ENCODE measurements at regions not wholly inside any gene's neighbourhood (a gene's known extent, or its start where the extent isn't known, plus 50 kb on each side); places are given as distances from the start of the nearest gene placed in this dataset.

GRCh38 chr16:65195998-65196397 is 74.1 kb upstream of the CDH11 start:
- no peaks in the 10 kb centered on the region for H3K79me1 ChIP-seq (ENCODE audit: low read depth, low read length)
- no peak overlapping the region for H3K56ac ChIP-seq (replicated peaks; ENCODE audit: insufficient read length, low read depth, low read length)
- no peak overlapping the region for H2AFZ ChIP-seq (ENCODE audit: low read length)
- no peak for FAIRE-seq
- no peak overlapping the region for H4K8ac ChIP-seq (ENCODE audit: extremely low read depth, insufficient read depth, low read length)
- H3K79me2 ChIP-seq (ENCODE audit: control insufficient read depth in 1 of 2, insufficient read depth in 2 of 2, low read length in 2 of 2) = no peaks in the 10 kb centered on the region
- no peak overlapping the region for H3K4ac ChIP-seq (replicated peaks; ENCODE audit: insufficient read length, low read depth, low read length)
- H2BK15ac ChIP-seq (ENCODE audit: low read length) = no peak overlapping the region
- WGBS, 2 experiments (ENCODE audit: extremely low coverage in 1 of 2, insufficient coverage in 1 of 2, insufficient read length in 1 of 2, insufficient replicate concordance in 2 of 2, low coverage in 1 of 2, low lambda C conversion rate in 2 of 2, missing lambda C conversion rate in 1 of 2) = 95% methylated on average over 2 of the region's 2 CpGs; no CpG with 5 or more reads in 1 of the 2 experiments
- no peak overlapping the region for H3K18ac ChIP-seq (ENCODE audit: extremely low read depth, low read length)
- H2AK5ac ChIP-seq (ENCODE audit: low read depth, low read length) = no peak overlapping the region
- ChIA-PET POLR2A (ENCODE audit: partially characterized antibody) (no interaction called here), CTCF (ENCODE audit: partially characterized antibody) (no interaction called here)
- DNase-seq (ENCODE audit: low read depth in 1 of 2, low spot score in 2 of 2) = no peak
- no peak overlapping the region for H3K4me3 ChIP-seq (ENCODE audit: extremely low read depth in 1 of 4, insufficient read depth in 2 of 4, low read depth in 3 of 4, low read length in 4 of 4)
- no peak overlapping the region for H3K4me2 ChIP-seq (ENCODE audit: insufficient read depth in 1 of 2, low read depth in 2 of 2, low read length in 2 of 2)
- H3K27me3 ChIP-seq (replicated peaks in 1 of 4; ENCODE audit: control insufficient read depth in 3 of 4, extremely low read depth in 1 of 4, insufficient read depth in 3 of 4, low read length in 3 of 4) = no peaks in the 10 kb centered on the region
- no peaks in the 10 kb centered on the region for H3K9me3 ChIP-seq (ENCODE audit: insufficient read depth in 2 of 2, low read depth in 1 of 2, low read length in 1 of 2)
- no peaks in the 10 kb centered on the region for H3K23me2 ChIP-seq (ENCODE audit: low read depth, low read length)
- H4K20me1 ChIP-seq (replicated peaks in 1 of 2; ENCODE audit: control insufficient read depth in 1 of 2, insufficient read depth in 2 of 2, low read length in 2 of 2) = no peaks in the 10 kb centered on the region
- no peak overlapping the region for H2BK20ac ChIP-seq (ENCODE audit: low read length)
- no peak overlapping the region for H2BK12ac ChIP-seq (ENCODE audit: low read depth, low read length)
- no peaks in the 10 kb centered on the region for H3K36me3 ChIP-seq (ENCODE audit: control insufficient read depth in 2 of 4, insufficient read depth in 4 of 4, low read length in 3 of 4)
- no peaks in the 10 kb centered on the region for H3K4me1 ChIP-seq (replicated peaks in 1 of 4; ENCODE audit: control insufficient read depth in 3 of 4, insufficient read depth in 4 of 4, low read length in 3 of 4)
- H4K91ac ChIP-seq (replicated peaks; ENCODE audit: insufficient read length, low read length) = no peak overlapping the region
- no peak overlapping the region for H2BK120ac ChIP-seq (replicated peaks; ENCODE audit: low read depth, low read length)
- no peak overlapping the region for H2BK5ac ChIP-seq (ENCODE audit: low read depth, low read length)
- no peak overlapping the region for H3K23ac ChIP-seq (ENCODE audit: insufficient read length)
- H4K5ac ChIP-seq (ENCODE audit: insufficient read length, low read depth, low read length) = no peak overlapping the region
- no peak overlapping the region for H3K27ac ChIP-seq (ENCODE audit: low read depth, low read length)
- no peak overlapping the region for H3K14ac ChIP-seq (ENCODE audit: insufficient read length)
- no peak overlapping the region for H3K9ac ChIP-seq (replicated peaks in 1 of 4; ENCODE audit: extremely low read depth in 1 of 4, low read depth in 3 of 4, low read length in 3 of 4)
- no peak for TF ChIP-seq KDM4A (IDR thresholded peaks at IDR 0.05; ENCODE audit: low read depth, low read length, severe bottlenecking)
- no peak for TF ChIP-seq CREB1 (IDR thresholded peaks at IDR 0.05)
- no peak for TF ChIP-seq SAP30 (IDR thresholded peaks at IDR 0.05; ENCODE audit: insufficient read depth, insufficient replicate concordance, low read length)
- no peak for TF ChIP-seq POLR2AphosphoS5 (IDR thresholded peaks at IDR 0.05; ENCODE audit: low read depth, low read length)
- no peak for TF ChIP-seq SIN3A (conservative IDR thresholded peaks at IDR 0.05 in 1 of 2, IDR thresholded peaks at IDR 0.05 in 1 of 2; ENCODE audit: low read depth in 1 of 2, low read length in 2 of 2)
- no peak for TF ChIP-seq RNF2 (IDR thresholded peaks at IDR 0.05; ENCODE audit: borderline replicate concordance, low read depth, low read length, missing control alignments, poor library complexity, severe bottlenecking)
- TF ChIP-seq MAFK (IDR thresholded peaks at IDR 0.05; ENCODE audit: low read depth, low read length) = no peak
- no peak for TF ChIP-seq NANOG (IDR thresholded peaks at IDR 0.05; ENCODE audit: insufficient read depth, low read depth, low read length, poor library complexity, severe bottlenecking)
- no peak for TF ChIP-seq POLR2A (IDR thresholded peaks at IDR 0.05; ENCODE audit: control extremely low read depth in 1 of 2, low read depth in 2 of 2, low read length in 2 of 2)
- TF ChIP-seq NRF1 (IDR thresholded peaks at IDR 0.05; ENCODE audit: low read depth, low read length) = no peak
- TF ChIP-seq ZNF274 (IDR thresholded peaks at IDR 0.05; ENCODE audit: borderline replicate concordance, extremely low read depth, low read length) = no peak
- no peak for TF ChIP-seq TAF1 (IDR thresholded peaks at IDR 0.05; ENCODE audit: low read depth, low read length)
- TF ChIP-seq PHF8 (conservative IDR thresholded peaks at IDR 0.05; ENCODE audit: low read depth, low read length) = no peak

Data from H1 (cell line).